GM23338 (cell line): ENCODE measurements at regions not wholly inside any gene's neighbourhood (a gene's known extent, or its start where the extent isn't known, plus 50 kb on each side); places are given as distances from the start of the nearest gene placed in this dataset.

Source experiments
- ATAC-seq: fragments of 200-7000 bp; cut with Tn5 transposase; 3 replicates; pipeline ENCODE4 v1.9.1; 2020
- DNase-seq: peaks from one replicate; pipeline ENCODE4 v3.0.0-alpha.2; 2015; ENCODE audit warnings: low spot score
- H2AFZ ChIP-seq: fragments of 200-600 bp; sonication (generic); 2 replicates; pipeline ENCODE4 v1.8.0; 2016; ENCODE audit warnings: antibody characterized with exemption, mild to moderate bottlenecking, moderate library complexity
- H3F3A ChIP-seq: fragments of 200-600 bp; sonication (generic); replicated peaks from 2 replicates; pipeline ENCODE4 v1.8.0; 2017; ENCODE audit warnings: antibody characterized with exemption, mixed run types, low read depth
- H3K27ac ChIP-seq: fragments of 200-600 bp; sonication (generic); 2 replicates; pipeline ENCODE4 v1.6.1; 2016; ENCODE audit warnings: low read depth
- H3K27me3 ChIP-seq: fragments of 200-600 bp; sonication (generic); 2 replicates; pipeline ENCODE4 v1.8.0; 2016; ENCODE audit warnings: mild to moderate bottlenecking, mixed run types, moderate library complexity; ENCODE audit not compliant: insufficient read depth
- H3K36me3 ChIP-seq: fragments of 200-600 bp; sonication (generic); 2 replicates; pipeline ENCODE4 v1.8.0; 2016; ENCODE audit warnings: mild to moderate bottlenecking; ENCODE audit not compliant: insufficient read depth
- H3K4me1 ChIP-seq: fragments of 200-600 bp; sonication (generic); 2 replicates; pipeline ENCODE4 v1.8.0; 2016; ENCODE audit warnings: mild to moderate bottlenecking, moderate library complexity; ENCODE audit not compliant: insufficient read depth
- H3K4me2 ChIP-seq: fragments of 200-600 bp; sonication (generic); 2 replicates; pipeline ENCODE4 v1.7.1; 2017; ENCODE audit warnings: mixed run types
- H3K4me3 ChIP-seq: fragments of 200-600 bp; sonication (generic); 2 replicates; pipeline ENCODE4 v1.6.1; 2016; ENCODE audit warnings: mixed run types
- H3K79me2 ChIP-seq: fragments of 200-600 bp; sonication (generic); replicated peaks from 2 replicates; pipeline ENCODE4 v1.8.0; 2017; ENCODE audit warnings: mild to moderate bottlenecking; ENCODE audit not compliant: insufficient read depth
- H3K9me2 ChIP-seq: fragments of 200-600 bp; sonication (generic); 2 replicates; pipeline ENCODE4 v1.8.0; 2017; ENCODE audit not compliant: insufficient read depth
- H4K20me1 ChIP-seq: fragments of 200-600 bp; sonication (generic); replicated peaks from 2 replicates; pipeline ENCODE4 v1.8.0; 2017; ENCODE audit warnings: mild to moderate bottlenecking; ENCODE audit not compliant: insufficient read depth
- H3K27ac Mint-ChIP-seq: 2 replicates; pipeline ENCODE4 v1.8.0; 2020; ENCODE audit warnings: inconsistent platforms, mild to moderate bottlenecking, moderate library complexity, mixed read lengths
- H3K27me3 Mint-ChIP-seq: 3 replicates; pipeline ENCODE4 v1.8.0; 2022; ENCODE audit warnings: low read depth, mild to moderate bottlenecking, moderate library complexity, mixed read lengths, inconsistent platforms; ENCODE audit not compliant: insufficient read depth, poor library complexity
- H3K36me3 Mint-ChIP-seq: 3 replicates; pipeline ENCODE4 v1.8.0; 2021; ENCODE audit warnings: low read depth, mild to moderate bottlenecking, inconsistent platforms, moderate library complexity, mixed read lengths
- H3K4me1 Mint-ChIP-seq: 3 replicates; pipeline ENCODE4 v1.8.0; 2020; ENCODE audit warnings: mild to moderate bottlenecking, inconsistent platforms, mixed read lengths
- H3K4me3 Mint-ChIP-seq: 3 replicates; pipeline ENCODE4 v1.8.0; 2021; ENCODE audit warnings: moderate library complexity, mild to moderate bottlenecking, inconsistent platforms, mixed read lengths
- H3K9me3 Mint-ChIP-seq: 3 replicates; pipeline ENCODE4 v1.8.0; 2020; ENCODE audit warnings: moderate library complexity, mild to moderate bottlenecking, inconsistent platforms, mixed read lengths
- CREB1 ChIP-seq: fragments of 250-450 bp; sonication (Bioruptor Pico); IDR thresholded peaks from 2 replicates; pipeline ENCODE4 v1.5.0; 2020; ENCODE audit warnings: low read depth, mild to moderate bottlenecking, moderate library complexity
- EZH2 ChIP-seq: fragments of 200-600 bp; sonication (generic); IDR thresholded peaks from one replicate; pipeline ENCODE4 v1.8.0; 2017; ENCODE audit warnings: antibody characterized with exemption, mild to moderate bottlenecking, low read depth; ENCODE audit not compliant: unreplicated experiment
- EZH2phosphoT487 ChIP-seq: fragments of 200-600 bp; sonication (generic); IDR thresholded peaks from one replicate; pipeline ENCODE4 v1.8.1; 2018; ENCODE audit warnings: antibody characterized with exemption; ENCODE audit not compliant: unreplicated experiment
- JUNB ChIP-seq: IDR thresholded peaks from one replicate; pipeline ENCODE4 v1.6.1; 2016; ENCODE audit warnings: antibody characterized with exemption; ENCODE audit not compliant: unreplicated experiment
- POLR2AphosphoS5 ChIP-seq: IDR thresholded peaks from 2 replicates; pipeline ENCODE4 v1.6.1; 2016; ENCODE audit warnings: antibody characterized with exemption, low read depth
- ZNF331 ChIP-seq: fragments of 250-450 bp; sonication (Bioruptor Pico); IDR thresholded peaks from 2 replicates; pipeline ENCODE4 v1.5.0; 2020; ENCODE audit warnings: low read depth, mild to moderate bottlenecking, moderate library complexity
- TF ChIP-seq, protein P1 (sequence below): fragments of 250-450 bp; sonication (Bioruptor Pico); IDR thresholded peaks from 2 replicates; pipeline ENCODE4 v1.5.0; 2020; ENCODE audit warnings: mild to moderate bottlenecking, moderate library complexity
- TF ChIP-seq, protein P2 (sequence below): IDR thresholded peaks from one replicate; pipeline ENCODE4 v1.6.1; 2018; ENCODE audit warnings: antibody characterized with exemption; ENCODE audit not compliant: unreplicated experiment
- TF ChIP-seq, protein P3 (sequence below), 2 experiments: fragments of 200-600 bp in 1 of 2; sonication (generic) in 1 of 2; conservative IDR thresholded peaks; 2 replicates each; pipeline versions ENCODE4 v1.5.1 to v1.6.1; 2016 to 2017; ENCODE audit warnings: antibody characterized with exemption in 2 of 2, low read depth in 2 of 2, mild to moderate bottlenecking in 2 of 2, moderate library complexity in 1 of 2

DNA sequence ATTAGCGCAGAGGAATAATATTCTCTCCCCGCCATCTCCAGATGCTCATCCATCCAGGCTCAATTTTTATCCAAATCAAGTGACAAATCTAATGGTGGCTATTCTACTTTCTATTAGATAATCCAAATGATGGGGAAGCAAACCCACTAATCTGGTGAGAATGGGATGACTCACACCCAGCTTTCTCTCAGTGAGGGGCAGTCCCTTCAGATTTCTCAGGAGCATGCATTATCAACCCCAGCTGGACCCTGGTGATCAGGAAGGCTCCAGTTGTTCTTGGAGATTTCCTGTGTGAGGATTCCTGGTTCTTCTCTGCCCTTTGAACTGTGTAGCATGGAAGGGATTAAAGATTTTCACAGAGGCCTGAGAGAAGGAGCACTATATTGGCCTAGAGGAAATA is 358.0 kb downstream of the WDR72 start:
- Histone ChIP-seq H3F3A (no peaks in the 10 kb centered on the region), H3K4me2 (no peak overlapping the region), H4K20me1 (no peaks in the 10 kb centered on the region), H3K9me2 (no peaks in the 10 kb centered on the region), H3K4me3 (no peak overlapping the region), H3K4me1 (no peaks in the 10 kb centered on the region), H3K79me2 (no peaks in the 10 kb centered on the region), H3K36me3 (no peaks in the 10 kb centered on the region; the same call in 1 of the 2 replicates), H3K27me3 (no peaks in the 10 kb centered on the region), H2AFZ (no peak overlapping the region), H3K27ac (no peak overlapping the region)
- peaks cover 5% of the 10 kb centered on the region; the same call in 2 of the 3 replicates for H3K4me1 Mint-ChIP-seq
- H3K4me3 Mint-ChIP-seq: no peak overlapping the region
- H3K27ac Mint-ChIP-seq: no peak overlapping the region
- DNase-seq (no peak), ATAC-seq (no peak)
- H3K36me3 Mint-ChIP-seq: no peaks in the 10 kb centered on the region
- TF ChIP-seq CREB1 (CRISPR knock-in tag) (no peak), JUNB (no peak), ZNF331 (CRISPR knock-in tag) (no peak), POLR2AphosphoS5 (no peak), EZH2phosphoT487 (no peak), EZH2 (no peak)
- TF ChIP-seq, protein P1, sequence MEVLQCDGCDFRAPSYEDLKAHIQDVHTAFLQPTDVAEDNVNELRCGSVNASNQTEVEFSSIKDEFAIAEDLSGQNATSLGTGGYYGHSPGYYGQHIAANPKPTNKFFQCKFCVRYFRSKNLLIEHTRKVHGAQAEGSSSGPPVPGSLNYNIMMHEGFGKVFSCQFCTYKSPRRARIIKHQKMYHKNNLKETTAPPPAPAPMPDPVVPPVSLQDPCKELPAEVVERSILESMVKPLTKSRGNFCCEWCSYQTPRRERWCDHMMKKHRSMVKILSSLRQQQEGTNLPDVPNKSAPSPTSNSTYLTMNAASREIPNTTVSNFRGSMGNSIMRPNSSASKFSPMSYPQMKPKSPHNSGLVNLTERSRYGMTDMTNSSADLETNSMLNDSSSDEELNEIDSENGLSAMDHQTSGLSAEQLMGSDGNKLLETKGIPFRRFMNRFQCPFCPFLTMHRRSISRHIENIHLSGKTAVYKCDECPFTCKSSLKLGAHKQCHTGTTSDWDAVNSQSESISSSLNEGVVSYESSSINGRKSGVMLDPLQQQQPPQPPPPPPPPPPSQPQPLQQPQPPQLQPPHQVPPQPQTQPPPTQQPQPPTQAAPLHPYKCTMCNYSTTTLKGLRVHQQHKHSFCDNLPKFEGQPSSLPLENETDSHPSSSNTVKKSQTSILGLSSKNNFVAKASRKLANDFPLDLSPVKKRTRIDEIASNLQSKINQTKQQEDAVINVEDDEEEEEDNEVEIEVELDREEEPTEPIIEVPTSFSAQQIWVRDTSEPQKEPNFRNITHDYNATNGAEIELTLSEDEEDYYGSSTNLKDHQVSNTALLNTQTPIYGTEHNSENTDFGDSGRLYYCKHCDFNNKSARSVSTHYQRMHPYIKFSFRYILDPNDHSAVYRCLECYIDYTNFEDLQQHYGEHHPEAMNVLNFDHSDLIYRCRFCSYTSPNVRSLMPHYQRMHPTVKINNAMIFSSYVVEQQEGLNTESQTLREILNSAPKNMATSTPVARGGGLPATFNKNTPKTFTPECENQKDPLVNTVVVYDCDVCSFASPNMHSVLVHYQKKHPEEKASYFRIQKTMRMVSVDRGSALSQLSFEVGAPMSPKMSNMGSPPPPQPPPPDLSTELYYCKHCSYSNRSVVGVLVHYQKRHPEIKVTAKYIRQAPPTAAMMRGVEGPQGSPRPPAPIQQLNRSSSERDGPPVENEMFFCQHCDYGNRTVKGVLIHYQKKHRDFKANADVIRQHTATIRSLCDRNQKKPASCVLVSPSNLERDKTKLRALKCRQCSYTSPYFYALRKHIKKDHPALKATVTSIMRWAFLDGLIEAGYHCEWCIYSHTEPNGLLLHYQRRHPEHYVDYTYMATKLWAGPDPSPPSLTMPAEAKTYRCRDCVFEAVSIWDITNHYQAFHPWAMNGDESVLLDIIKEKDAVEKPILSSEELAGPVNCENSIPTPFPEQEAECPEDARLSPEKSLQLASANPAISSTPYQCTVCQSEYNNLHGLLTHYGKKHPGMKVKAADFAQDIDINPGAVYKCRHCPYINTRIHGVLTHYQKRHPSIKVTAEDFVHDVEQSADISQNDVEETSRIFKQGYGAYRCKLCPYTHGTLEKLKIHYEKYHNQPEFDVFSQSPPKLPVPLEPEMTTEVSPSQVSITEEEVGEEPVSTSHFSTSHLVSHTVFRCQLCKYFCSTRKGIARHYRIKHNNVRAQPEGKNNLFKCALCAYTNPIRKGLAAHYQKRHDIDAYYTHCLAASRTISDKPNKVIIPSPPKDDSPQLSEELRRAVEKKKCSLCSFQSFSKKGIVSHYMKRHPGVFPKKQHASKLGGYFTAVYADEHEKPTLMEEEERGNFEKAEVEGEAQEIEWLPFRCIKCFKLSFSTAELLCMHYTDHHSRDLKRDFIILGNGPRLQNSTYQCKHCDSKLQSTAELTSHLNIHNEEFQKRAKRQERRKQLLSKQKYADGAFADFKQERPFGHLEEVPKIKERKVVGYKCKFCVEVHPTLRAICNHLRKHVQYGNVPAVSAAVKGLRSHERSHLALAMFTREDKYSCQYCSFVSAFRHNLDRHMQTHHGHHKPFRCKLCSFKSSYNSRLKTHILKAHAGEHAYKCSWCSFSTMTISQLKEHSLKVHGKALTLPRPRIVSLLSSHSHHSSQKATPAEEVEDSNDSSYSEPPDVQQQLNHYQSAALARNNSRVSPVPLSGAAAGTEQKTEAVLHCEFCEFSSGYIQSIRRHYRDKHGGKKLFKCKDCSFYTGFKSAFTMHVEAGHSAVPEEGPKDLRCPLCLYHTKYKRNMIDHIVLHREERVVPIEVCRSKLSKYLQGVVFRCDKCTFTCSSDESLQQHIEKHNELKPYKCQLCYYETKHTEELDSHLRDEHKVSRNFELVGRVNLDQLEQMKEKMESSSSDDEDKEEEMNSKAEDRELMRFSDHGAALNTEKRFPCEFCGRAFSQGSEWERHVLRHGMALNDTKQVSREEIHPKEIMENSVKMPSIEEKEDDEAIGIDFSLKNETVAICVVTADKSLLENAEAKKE (CRISPR knock-in tag): no peak
- TF ChIP-seq, protein P2, sequence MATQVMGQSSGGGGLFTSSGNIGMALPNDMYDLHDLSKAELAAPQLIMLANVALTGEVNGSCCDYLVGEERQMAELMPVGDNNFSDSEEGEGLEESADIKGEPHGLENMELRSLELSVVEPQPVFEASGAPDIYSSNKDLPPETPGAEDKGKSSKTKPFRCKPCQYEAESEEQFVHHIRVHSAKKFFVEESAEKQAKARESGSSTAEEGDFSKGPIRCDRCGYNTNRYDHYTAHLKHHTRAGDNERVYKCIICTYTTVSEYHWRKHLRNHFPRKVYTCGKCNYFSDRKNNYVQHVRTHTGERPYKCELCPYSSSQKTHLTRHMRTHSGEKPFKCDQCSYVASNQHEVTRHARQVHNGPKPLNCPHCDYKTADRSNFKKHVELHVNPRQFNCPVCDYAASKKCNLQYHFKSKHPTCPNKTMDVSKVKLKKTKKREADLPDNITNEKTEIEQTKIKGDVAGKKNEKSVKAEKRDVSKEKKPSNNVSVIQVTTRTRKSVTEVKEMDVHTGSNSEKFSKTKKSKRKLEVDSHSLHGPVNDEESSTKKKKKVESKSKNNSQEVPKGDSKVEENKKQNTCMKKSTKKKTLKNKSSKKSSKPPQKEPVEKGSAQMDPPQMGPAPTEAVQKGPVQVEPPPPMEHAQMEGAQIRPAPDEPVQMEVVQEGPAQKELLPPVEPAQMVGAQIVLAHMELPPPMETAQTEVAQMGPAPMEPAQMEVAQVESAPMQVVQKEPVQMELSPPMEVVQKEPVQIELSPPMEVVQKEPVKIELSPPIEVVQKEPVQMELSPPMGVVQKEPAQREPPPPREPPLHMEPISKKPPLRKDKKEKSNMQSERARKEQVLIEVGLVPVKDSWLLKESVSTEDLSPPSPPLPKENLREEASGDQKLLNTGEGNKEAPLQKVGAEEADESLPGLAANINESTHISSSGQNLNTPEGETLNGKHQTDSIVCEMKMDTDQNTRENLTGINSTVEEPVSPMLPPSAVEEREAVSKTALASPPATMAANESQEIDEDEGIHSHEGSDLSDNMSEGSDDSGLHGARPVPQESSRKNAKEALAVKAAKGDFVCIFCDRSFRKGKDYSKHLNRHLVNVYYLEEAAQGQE: no peak
- TF ChIP-seq, protein P3, sequence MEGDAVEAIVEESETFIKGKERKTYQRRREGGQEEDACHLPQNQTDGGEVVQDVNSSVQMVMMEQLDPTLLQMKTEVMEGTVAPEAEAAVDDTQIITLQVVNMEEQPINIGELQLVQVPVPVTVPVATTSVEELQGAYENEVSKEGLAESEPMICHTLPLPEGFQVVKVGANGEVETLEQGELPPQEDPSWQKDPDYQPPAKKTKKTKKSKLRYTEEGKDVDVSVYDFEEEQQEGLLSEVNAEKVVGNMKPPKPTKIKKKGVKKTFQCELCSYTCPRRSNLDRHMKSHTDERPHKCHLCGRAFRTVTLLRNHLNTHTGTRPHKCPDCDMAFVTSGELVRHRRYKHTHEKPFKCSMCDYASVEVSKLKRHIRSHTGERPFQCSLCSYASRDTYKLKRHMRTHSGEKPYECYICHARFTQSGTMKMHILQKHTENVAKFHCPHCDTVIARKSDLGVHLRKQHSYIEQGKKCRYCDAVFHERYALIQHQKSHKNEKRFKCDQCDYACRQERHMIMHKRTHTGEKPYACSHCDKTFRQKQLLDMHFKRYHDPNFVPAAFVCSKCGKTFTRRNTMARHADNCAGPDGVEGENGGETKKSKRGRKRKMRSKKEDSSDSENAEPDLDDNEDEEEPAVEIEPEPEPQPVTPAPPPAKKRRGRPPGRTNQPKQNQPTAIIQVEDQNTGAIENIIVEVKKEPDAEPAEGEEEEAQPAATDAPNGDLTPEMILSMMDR (conservative IDR thresholded peaks at IDR 0.05; ENCODE audit: low read depth in 2 of 2): no peak
- H3K27me3 Mint-ChIP-seq: peaks cover 2% of the 10 kb centered on the region
- H3K9me3 Mint-ChIP-seq: no peaks in the 10 kb centered on the region
